Glomerular visceral epithelial cell (primary cell): ENCODE measurements at regions not wholly inside any gene's neighbourhood (a gene's known extent, or its start where the extent isn't known, plus 50 kb on each side); places are given as distances from the start of the nearest gene placed in this dataset.
"Not testable (repeated sequence)": the region's sequence is repeated elsewhere in the genome, so short reads cannot be mapped to it uniquely, and the experiment has no call there.

Experiments
- DNase-seq: peaks from one replicate; pipeline ENCODE4 v3.0.0-alpha.2; 2016; ENCODE audit errors: extremely low spot score

DNA sequence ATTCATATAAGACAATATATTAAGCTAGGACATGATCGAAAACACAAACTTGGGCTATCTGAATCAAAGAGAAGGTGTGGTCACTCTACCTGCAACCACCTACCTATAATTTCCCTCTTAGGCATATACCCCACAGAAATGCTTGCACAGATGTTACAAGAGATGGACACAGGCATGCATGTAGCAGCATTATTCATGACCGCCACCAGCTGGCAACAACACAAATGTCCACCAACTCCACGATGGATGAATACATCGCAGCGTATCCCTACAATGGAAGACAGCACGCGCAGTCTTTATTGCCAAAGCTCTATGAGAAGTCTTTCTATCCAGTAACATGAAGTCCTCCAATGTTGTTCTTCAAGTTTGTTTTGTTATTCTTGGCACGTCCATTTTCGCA is 90.8 kb downstream of the ARL4C start:
- DNase-seq, result no peak

DNA sequence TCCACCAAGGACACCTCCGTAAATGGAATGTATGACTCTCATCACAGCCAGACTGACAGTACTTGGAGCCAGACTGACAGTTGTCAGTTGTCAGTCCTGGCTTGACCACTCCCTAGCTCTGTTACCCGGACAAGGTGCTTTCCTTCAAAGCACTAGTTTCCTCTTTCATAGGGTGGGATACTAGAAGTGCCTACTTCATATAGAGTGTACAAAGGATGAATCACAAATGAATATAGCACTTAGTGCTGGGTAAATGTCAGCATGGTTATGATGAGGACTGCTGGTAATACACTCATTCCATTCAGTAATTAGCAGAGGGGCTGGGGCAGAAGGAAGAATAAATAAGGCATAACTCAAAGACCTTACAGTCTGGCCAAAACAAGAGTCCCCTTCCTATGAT is 91.4 kb downstream of the ARL4C start:
- no peak for DNase-seq

DNA sequence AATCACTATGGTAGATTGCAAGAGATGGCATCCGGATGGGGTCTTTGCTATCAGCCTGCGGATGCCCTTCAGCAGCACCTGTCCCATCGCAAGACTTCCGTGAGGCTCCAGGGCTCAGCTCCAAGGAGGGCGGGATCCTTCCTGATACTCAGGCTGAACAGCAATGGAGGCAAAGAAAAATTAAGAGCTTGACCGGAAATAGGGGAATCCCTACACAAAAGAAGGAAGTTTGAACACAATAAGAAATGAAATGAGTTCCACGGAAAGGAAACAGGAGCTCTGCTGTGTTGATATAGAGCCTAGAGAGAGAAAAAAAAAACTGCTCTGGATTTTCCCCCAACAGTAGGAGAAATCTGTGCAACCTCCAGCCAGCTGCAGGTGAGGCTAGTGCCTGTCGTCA is 91.9 kb downstream of the ARL4C start:
- no peak for DNase-seq

DNA sequence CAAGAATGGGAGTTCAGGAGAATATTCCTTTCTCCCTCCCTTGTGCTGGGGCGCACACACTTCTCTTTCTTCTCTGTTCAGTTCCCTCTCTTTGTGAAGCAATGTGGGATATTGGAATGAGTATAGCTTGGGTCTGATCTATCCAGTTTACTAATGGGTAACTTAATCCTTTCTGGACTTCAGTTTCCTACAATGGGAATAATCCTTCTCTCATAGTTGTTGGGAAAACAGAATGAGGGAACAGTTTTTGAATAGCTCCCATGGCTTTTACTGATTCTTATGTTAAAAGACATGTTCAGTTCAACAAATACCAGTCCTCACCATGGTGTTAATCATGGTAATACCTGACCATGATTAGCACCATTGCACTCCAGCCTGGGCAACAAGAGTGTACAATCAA is 93.1 kb downstream of the ARL4C start:
- DNase-seq, result no peak

DNA sequence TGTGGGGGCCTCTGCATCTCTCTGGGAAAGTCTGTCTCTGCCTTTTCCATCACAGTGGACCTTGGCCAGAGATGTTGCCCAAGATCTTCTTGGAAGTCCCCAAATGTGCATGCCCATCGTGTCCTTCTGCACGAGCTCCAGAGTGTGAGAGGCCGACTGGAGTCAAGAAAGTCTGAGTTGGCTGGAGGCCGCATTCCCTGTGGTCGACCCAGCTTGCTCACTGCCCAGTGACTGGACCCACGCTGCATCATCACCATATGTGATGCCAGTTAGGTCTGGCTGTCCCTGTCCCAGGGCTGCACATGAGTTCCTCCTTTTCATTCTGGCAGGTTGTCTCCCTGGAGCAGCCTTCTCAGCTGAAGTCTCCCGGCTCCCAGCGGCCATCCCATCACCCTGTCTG is 93.8 kb downstream of the ARL4C start:
- peak; percentile 65 for DNase-seq

DNA sequence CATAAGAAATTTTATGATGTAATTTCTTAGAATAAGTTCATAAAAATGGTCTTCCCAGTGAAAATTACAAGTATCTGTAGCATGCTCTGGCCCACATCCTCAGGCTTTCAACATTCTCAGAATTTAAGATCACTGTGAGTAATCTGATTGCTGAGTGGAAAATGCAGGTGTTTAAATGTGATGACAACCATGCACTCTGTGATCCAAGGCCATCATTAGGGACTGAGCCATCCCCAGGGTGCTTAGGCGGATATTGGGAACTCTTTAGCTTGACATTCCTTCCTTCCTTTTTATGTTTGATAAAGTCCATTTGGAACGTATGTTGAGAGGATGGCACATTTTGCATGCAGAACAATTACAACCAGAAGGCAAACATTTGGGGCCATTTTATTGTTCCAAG is 95.5 kb downstream of the ARL4C start:
- DNase-seq, result no peak

DNA sequence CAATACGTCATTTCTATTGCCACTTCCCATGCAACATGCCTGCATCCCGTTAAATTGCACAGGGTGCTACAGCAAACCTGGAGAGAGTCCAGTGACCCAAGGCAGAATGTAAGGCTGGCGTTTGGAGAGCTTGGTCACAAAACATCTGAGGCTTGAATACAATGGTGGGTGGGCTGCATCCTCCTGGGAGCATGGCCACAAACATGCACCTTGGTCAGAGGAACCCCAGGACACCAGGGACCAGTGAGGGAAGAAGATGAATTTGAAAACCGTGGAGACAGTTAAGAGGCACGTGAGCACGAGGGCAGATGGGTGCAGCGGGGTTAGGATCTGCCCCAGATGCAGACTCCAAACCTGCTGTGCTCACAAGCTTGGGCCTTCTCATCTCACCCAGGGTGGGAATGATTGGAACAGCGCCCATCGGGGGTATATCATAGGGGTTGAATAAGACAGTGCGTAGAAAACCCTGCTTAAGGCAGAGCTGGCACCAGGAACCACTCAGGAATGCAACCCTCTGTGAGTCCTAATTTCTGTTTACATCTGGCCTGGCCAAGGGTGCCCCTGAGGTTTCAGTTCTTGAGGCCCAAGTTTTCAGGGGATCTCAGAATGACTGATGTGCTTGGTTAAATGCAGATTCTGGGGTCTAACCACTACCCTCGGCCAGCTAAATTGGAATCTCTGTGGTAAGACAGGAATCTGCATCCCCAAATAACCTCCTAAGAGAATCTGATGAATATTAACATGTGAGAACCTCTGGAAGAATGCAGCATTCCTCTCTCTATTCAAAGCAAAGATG is 97.2 kb downstream of the ARL4C start:
- peak; percentile 28 for DNase-seq

DNA sequence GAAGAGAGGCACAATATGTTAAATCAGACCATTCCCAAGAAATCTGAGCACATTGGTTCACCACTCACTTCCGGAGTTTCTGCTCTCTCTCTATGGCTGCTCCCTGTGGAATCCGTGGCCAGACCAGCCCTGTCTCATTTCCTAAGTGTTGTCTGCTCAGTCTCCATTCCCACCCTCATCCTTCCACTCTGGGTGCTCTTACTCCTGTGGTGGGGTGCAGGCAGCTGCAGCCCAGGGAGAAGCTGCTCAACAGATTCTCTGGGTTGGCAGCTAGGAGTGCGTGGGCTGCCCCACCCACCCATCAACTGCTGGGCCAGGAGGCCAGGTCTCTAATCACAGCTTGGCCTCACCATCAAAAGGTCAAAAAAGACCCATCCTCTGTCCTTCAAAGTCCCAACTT is 98.3 kb downstream of the ARL4C start:
- no peak for DNase-seq

DNA sequence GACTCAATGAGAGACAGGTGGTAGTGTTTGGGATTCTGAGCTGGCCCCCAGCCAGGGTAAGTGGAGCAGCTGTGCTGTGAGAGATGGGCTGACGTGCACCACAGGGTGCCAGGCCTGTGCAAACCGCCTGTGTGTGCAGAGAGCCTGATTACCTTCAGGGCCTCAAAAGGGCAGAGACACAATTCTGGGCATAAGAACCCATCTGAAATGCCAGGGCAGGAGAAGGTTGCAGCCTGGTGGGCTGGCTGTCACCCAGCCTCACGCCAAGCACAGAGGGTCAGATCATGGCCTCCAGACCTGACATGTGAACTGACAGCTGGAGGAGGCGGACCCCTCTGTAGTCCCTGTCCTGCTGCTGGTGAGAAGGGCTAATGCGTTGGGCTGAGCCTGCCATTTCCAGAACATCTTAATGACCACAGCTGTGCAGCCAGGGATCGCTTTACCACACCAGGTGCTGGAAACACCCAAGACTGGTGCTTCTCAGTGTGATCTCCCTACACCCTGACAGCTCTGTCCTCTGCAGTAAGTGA is 100.9 kb downstream of the ARL4C start:
- DNase-seq, result no peak

DNA sequence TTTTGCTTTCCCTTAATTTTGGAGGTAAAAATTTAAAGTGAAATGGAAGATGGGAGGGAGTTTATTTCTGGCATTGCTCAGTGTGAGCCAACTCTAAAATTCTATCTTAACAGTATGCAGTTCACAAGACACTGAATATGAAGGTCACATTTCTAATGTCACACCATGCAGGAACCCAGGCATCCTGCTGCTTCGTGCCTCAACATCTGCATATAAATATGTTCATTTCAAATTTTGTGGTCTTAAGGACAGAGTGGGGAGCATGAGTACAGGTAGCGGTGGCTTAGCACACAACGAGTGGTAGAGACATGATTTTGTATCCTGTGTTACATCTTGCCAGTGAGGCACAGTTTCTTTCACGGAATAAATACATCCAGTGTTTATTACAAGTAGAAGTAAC is 102.4 kb downstream of the ARL4C start:
- DNase-seq, result no peak

DNA sequence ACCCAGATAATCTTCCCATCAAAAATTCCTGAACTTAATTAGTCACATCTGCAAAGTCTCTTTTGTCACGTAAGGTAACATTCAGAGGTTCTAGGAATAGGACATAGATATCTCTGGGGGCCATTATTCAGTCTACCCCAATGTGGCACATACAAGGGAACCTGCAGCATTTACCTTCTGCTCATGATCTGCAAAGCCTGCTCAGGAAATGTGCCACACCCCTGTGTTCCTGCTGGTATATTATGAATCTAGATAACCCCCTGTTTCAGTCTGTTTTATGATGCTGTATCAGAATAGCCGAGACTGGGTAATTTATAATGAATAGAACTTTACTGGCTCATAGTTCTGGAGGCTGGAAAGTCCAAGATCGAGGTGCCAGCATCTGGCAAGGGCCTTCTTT is 103.5 kb downstream of the ARL4C start:
- no peak for DNase-seq

DNA sequence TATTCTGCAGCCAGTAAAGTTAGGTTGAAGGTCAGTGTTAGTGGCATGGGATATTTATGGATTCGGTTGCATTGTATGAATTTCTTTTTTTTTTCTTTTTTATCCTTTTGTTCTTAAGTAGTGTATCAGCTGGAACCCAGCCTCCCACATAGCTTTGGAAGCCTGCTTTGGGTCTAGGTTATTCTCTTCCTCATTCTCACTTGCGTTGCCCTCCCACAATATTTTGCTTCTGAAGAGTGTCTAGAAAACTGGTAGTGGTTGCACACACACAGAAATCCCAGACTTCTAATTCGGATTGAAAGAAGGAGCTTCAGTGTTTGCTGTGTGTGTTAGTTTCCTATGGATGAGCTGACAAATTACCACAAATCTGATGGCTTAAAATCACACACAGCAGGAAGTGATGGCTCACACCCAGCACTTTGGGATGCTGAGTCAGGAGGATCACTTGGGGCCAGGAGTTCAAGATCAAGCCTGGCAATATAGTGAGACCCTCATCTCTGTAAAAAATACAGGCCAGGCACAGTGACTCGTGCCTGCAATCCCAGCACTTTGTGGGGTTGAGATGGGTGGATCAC is 104.8 kb downstream of the ARL4C start:
- no peak for DNase-seq

DNA sequence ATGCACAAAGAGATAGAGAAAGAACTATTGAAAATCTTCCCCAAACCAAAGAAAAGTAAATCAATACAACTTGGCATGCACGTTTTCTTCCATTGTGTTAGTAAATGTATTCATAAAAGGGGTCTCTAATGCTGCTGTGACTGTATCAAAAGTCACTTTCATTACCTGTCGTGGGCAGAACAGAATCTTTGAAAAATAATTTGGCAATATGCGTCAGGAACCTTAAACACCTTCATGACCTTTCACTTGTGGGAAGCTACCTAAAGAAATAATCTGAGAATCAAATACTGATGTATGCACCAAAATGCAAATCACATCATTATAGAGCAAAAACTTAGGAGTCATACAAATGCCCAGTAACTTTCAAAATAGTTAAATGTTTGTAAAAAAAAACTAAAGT is 105.3 kb downstream of the ARL4C start:
- no peak for DNase-seq

DNA sequence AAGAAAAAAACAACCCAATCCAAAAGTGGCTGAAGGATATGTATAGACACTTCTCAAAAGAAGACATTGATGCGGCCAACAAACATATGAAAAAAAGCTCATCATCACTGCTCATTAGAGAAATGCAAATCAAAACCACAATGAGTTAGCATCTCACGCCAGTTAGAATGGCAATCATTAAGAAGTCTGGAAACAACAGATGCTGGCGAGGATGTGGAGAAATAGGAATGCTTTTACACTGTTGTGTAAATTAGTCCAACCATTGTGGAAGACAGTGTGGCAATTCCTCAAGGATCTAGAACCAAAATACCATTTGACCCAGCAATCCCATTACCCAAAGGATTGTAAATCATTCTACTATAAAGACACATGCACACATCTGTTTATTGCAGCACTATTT is 107.2 kb downstream of the ARL4C start:
- DNase-seq, result not testable (repeated sequence)

DNA sequence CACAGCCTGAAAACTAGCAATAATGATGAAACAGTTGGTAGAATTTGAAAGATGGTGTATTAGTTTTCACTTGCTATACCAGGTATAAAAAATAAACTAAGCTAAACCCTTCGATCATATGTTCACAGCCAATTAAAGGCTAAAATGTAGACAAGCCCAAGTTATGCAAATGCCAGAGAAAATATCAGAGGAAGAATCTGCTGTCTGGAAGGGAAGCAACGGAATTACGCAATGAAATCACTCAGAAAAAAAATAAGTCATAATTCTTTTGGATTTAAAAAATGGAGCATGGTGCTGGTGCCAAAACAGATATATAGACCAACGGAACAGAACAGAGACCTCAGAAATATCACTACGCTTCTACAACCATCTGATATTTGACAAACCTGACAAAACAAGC is 108.3 kb downstream of the ARL4C start:
- no peak for DNase-seq

DNA sequence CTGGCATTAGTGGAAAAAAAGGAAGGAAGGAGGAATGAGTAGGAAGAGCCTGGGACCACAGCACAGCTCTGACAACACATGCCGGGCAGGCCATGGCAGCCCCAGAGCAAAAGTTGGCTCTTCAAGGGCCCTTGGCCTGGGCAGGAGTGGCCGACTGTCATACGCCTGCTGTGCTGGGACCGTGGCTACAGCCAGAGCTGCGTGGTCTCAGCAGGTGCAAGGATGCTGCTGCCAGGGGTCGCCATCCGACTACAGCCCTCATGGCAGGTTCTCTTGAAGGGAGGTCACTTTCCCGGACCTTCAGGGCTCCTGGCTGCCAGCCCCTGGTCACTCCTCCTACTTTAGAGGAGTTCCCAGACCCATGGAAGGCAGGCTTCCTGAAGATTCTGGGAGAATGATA is 109.9 kb downstream of the ARL4C start:
- no peak for DNase-seq

DNA sequence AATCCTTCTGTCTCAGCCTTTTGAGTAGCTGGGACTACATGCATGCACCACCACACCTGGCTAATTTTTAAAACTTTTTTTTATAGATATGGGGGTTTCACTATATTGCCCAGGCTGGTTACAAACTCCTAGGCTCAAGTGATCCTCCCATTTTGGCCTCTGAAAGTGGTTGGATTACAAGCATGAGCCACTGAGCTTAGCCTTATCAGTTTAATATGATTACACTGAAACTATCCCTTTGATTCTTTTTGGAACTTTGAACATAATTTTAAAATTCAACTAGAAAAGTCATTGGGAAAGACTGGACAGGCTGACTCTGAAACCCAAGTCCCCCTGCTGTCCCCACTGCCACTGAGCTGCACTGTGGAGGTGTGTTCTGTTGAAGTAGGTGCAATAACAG is 114.8 kb downstream of the ARL4C start:
- no peak for DNase-seq

DNA sequence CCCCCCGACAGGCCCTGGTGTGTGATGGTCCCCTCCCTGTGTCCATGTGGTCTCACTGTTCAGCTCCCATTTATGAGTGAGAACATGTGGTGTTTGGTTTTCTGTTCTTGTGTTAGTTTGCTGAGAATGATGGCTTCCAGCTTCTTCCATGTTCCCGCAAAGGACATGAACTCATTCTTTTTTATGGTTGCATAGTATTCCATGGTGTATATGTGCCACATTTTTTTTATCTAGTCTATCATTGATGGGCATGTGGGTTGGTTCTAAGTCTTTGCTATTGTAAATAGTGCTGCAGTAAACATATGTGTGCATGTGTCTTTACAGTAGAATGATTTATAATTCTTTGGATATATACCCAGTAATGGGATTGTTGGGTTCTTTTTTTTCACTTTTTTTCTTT is 117.9 kb downstream of the ARL4C start:
- DNase-seq, result not testable (repeated sequence)

DNA sequence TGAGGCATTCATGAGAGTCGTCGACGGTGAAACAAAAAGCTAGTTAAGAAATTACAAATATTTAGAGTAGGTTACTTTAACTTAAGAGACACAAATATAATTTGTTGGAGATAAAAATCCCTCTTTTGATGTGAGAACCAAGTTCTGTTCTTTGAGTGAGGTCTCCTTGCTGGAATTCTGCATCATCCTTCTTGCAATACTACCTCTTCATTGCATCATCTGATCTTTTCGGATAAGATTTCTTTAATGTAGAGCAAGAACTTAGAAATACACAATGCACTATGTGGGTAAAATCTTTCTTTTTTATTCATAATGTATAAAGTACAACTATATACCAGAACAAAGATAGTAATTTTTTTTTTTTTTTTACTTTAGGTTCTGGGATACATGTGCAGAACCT is 118.4 kb downstream of the ARL4C start:
- DNase-seq, result no peak

DNA sequence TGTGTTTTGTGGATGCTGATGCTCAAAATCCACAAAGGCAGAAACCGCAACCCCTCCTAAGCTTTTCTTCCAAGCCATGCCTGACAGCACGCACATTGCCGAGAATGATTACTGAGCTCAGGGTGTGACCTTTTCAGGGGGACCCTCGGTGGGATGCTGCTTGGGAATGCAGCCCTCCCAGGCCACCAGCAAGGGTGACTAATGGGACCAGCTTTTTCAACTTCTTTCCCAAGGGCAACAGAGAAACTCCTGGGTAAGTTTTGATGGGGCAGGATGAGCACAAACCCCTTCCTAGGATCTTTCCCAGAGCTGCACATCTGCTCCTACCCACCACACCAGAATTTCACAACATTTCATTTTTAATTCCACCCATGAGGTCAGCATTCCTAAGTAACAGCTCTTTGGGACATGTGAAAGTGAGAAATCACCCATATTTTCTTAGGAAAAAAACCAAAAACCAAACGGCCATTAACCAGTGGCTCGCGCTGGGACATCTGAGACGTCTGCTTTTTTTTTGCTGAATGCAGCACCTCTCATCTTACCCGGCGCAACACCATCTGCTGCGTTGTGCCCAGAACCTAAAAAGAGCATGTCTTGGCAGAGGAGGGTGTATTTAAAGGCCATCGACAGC is 119.0 kb downstream of the ARL4C start:
- DNase-seq, result peak; percentile 43

DNA sequence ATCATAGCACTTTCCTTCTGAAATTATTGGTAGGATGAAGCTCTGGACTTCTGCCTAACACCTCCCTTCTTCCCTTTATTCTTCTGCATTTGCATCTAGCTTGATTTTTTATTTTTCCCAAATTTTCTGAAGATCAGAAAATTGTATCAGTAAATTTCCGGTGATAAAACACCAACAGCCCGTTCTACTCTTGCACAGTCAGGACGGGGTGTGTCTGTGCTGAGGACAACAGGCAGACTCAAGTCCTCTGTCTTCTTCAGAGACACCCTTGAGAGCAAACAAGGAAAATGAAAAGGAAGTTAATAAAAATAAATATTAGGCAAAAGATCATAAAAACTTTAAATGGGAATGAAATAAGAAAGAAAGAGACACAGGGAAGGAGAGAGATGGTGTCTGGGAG is 120.7 kb downstream of the ARL4C start:
- no peak for DNase-seq

DNA sequence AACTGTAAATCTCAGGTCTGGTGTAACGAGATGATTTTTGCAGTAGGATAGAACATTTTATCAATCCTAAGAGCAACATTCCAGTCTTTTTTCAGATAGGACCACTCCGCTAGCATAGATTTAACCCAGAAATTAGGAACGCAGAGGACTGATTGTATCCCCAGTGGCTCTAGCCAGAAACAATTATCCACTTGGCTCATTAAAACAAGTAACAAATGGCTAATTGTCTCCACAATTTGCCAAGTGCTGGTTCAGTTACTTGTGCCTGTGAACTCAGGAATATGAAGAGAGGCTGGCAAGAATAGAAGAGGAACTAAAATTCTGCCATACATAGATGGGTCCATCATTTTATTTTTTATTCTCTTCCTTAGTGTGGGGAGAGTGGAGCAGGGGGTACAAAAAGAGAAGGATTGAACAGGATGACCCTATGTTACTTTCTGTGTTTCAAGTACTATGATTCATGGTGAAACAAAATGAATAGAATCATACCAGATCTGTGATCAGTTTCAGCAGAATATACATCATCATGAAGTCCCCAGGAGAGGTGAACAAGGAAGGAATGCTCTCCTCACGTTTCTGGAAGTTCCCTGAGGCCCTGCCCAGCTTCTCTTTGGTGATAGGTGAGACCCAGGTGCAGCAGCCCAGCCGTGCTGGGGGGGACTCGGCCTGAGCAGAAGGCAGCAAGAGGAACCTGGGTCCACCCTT is 121.6 kb downstream of the ARL4C start:
- DNase-seq, result no peak

DNA sequence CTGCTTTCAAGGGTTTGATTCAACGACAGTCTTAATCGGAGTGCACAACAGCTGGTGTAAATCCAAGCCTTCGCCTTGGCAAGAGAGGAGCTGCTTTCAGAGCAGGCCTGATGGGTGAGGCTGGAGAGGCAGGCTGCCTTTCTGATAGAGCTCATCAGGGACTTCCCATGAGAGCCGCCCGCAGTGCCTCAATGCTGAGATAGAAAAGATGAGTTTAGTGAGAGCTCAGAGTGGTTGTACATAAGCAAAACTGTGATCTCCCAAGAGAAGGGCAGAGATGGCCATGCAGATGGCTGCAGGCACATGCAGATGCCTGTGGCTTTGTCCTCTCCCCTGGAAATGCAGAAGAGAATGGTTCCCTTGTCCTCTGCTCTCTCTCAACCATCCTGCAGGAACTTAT is 122.1 kb downstream of the ARL4C start:
- DNase-seq, result no peak
